SK-N-SH treated with all-trans-retinoic acid at 6 μM for 48 hours (cell line): ENCODE measurements at regions not wholly inside any gene's neighbourhood (a gene's known extent, or its start where the extent isn't known, plus 50 kb on each side); places are given as distances from the start of the nearest gene placed in this dataset.

Experiments used
- ATAC-seq: fragments of 200-7000 bp; cut with Tn5 transposase; 3 replicates; pipeline ENCODE4 v1.9.1; 2020; ENCODE audit warnings: mild to moderate bottlenecking, moderate library complexity
- BACH2 ChIP-seq: fragments of 250-450 bp; sonication (Bioruptor Pico); IDR thresholded peaks from 2 replicates; pipeline ENCODE4 v1.9.0; 2021; ENCODE audit warnings: mild to moderate bottlenecking, borderline replicate concordance
- CSDC2 ChIP-seq: fragments of 250-450 bp; sonication (Bioruptor Pico); IDR thresholded peaks from 2 replicates; pipeline ENCODE4 v1.5.0; 2020; ENCODE audit warnings: mild to moderate bottlenecking, moderate library complexity
- ESRRG ChIP-seq: fragments of 250-450 bp; sonication (Bioruptor Pico); IDR thresholded peaks from 2 replicates; pipeline ENCODE4 v1.6.1; 2021; ENCODE audit warnings: mild to moderate bottlenecking
- GLIS3 ChIP-seq: fragments of 250-450 bp; sonication (Bioruptor Pico); IDR thresholded peaks from 2 replicates; pipeline ENCODE4 v1.5.0; 2020; ENCODE audit warnings: mild to moderate bottlenecking, moderate library complexity
- ISL1 ChIP-seq: fragments of 250-450 bp; sonication (Bioruptor Pico); IDR thresholded peaks from 2 replicates; pipeline ENCODE4 v2.1.2; 2022; ENCODE audit warnings: mild to moderate bottlenecking, moderate library complexity
- OSR1 ChIP-seq: fragments of 250-450 bp; sonication (Bioruptor Pico); IDR thresholded peaks from 2 replicates; pipeline ENCODE4 v1.8.0; 2022; ENCODE audit warnings: moderate library complexity, mild to moderate bottlenecking, inconsistent platforms
- PPARA ChIP-seq: fragments of 250-450 bp; sonication (Bioruptor Pico); IDR thresholded peaks from 2 replicates; pipeline ENCODE4 v1.5.0; 2020; ENCODE audit warnings: mild to moderate bottlenecking, borderline replicate concordance
- RARB ChIP-seq: fragments of 250-450 bp; sonication (Bioruptor Pico); IDR thresholded peaks from 2 replicates; pipeline ENCODE4 v1.8.0; 2021; ENCODE audit warnings: mild to moderate bottlenecking, moderate library complexity
- SNAI2 ChIP-seq: fragments of 250-450 bp; sonication (Bioruptor Pico); IDR thresholded peaks from 2 replicates; pipeline ENCODE4 v1.5.0; 2020; ENCODE audit warnings: mild to moderate bottlenecking, moderate library complexity
- TCF4 ChIP-seq: fragments of 250-450 bp; sonication (Bioruptor Pico); IDR thresholded peaks from 2 replicates; pipeline ENCODE4 v1.8.0; 2021; ENCODE audit warnings: mild to moderate bottlenecking, moderate library complexity, borderline replicate concordance
- TOX ChIP-seq: fragments of 250-450 bp; sonication (Bioruptor Pico); IDR thresholded peaks from 2 replicates; pipeline ENCODE4 v1.8.0; 2021; ENCODE audit warnings: mild to moderate bottlenecking, moderate library complexity, borderline replicate concordance
- ZC3H10 ChIP-seq: fragments of 250-450 bp; sonication (Bioruptor Pico); IDR thresholded peaks from 2 replicates; pipeline ENCODE4 v1.5.1; 2021; ENCODE audit warnings: mild to moderate bottlenecking, moderate library complexity
- ZFP3 ChIP-seq: fragments of 250-450 bp; sonication (Bioruptor Pico); IDR thresholded peaks from 2 replicates; pipeline ENCODE4 v1.5.0; 2020; ENCODE audit warnings: mild to moderate bottlenecking, moderate library complexity
- ZFP30 ChIP-seq: fragments of 450-650 bp; formaldehyde crosslinking; IDR thresholded peaks from 2 replicates; pipeline ENCODE4 v1.5.0; 2022; ENCODE audit warnings: mild to moderate bottlenecking, moderate library complexity
- ZNF565 ChIP-seq: fragments of 450-650 bp; formaldehyde crosslinking; conservative IDR thresholded peaks from 2 replicates; pipeline ENCODE4 v1.5.0; 2020; ENCODE audit warnings: low read depth, mild to moderate bottlenecking, moderate library complexity
- ZNF70 ChIP-seq: fragments of 450-650 bp; formaldehyde crosslinking; IDR thresholded peaks from 2 replicates; pipeline ENCODE4 v1.5.0; 2020; ENCODE audit warnings: mild to moderate bottlenecking, moderate library complexity
- ZNF8 ChIP-seq: fragments of 450-650 bp; formaldehyde crosslinking; IDR thresholded peaks from 2 replicates; pipeline ENCODE4 v1.5.0; 2020; ENCODE audit warnings: mild to moderate bottlenecking, moderate library complexity
- TF ChIP-seq, protein P1 (sequence below): fragments of 250-450 bp; sonication (Bioruptor Pico); IDR thresholded peaks from 2 replicates; pipeline ENCODE4 v1.8.0; 2021; ENCODE audit warnings: low read depth, mild to moderate bottlenecking, moderate library complexity, borderline replicate concordance
- TF ChIP-seq, protein P2 (sequence below): fragments of 250-450 bp; sonication (Bioruptor Pico); IDR thresholded peaks from 2 replicates; pipeline ENCODE4 v1.5.1; 2021; ENCODE audit warnings: mild to moderate bottlenecking, moderate library complexity
- TF ChIP-seq, protein P3 (sequence below): fragments of 250-450 bp; sonication (Bioruptor Pico); IDR thresholded peaks from 2 replicates; pipeline ENCODE4 v1.5.1; 2020; ENCODE audit warnings: low read depth, mild to moderate bottlenecking, moderate library complexity
- TF ChIP-seq, protein P4 (sequence below): fragments of 250-450 bp; sonication (Bioruptor Pico); IDR thresholded peaks from 2 replicates; pipeline ENCODE4 v1.5.0; 2020; ENCODE audit warnings: mild to moderate bottlenecking, moderate library complexity
- TF ChIP-seq, protein P5 (sequence below): fragments of 250-450 bp; sonication (Bioruptor Pico); IDR thresholded peaks from 2 replicates; pipeline ENCODE4 v1.8.0; 2020; ENCODE audit warnings: mild to moderate bottlenecking, moderate library complexity, borderline replicate concordance

DNA sequence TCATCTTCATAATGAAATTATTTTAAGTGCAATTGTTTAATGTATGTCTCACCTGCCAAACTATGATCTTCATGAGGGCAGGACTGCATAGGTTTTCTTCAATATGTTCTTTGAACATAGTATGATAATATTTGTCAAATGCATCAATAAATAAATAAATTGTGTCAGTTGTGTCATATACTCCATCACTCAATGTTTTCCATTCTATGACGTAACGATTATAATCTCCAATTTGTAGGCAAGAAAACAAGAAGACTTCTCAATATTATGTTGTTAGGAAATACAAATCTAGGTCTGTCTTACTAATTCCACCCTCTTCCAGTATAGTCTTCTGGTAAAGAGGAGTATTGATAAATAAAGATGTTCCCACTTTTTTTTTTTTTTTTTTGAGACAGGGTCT lies 858.1 kb downstream of the MAFB start (continued):
- no peak for TF ChIP-seq ZFP3 (CRISPR knock-in tag)
- TF ChIP-seq, protein P1, sequence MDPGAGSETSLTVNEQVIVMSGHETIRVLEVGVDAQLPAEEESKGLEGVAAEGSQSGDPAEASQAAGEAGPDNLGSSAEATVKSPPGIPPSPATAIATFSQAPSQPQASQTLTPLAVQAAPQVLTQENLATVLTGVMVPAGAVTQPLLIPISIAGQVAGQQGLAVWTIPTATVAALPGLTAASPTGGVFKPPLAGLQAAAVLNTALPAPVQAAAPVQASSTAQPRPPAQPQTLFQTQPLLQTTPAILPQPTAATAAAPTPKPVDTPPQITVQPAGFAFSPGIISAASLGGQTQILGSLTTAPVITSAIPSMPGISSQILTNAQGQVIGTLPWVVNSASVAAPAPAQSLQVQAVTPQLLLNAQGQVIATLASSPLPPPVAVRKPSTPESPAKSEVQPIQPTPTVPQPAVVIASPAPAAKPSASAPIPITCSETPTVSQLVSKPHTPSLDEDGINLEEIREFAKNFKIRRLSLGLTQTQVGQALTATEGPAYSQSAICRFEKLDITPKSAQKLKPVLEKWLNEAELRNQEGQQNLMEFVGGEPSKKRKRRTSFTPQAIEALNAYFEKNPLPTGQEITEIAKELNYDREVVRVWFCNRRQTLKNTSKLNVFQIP (CRISPR knock-in tag), result no peak
- no peak for TF ChIP-seq ZNF565 (CRISPR knock-in tag)
- no peak for TF ChIP-seq CSDC2 (CRISPR knock-in tag)
- TF ChIP-seq ZNF70 (CRISPR knock-in tag), result no peak
- TF ChIP-seq, protein P2, sequence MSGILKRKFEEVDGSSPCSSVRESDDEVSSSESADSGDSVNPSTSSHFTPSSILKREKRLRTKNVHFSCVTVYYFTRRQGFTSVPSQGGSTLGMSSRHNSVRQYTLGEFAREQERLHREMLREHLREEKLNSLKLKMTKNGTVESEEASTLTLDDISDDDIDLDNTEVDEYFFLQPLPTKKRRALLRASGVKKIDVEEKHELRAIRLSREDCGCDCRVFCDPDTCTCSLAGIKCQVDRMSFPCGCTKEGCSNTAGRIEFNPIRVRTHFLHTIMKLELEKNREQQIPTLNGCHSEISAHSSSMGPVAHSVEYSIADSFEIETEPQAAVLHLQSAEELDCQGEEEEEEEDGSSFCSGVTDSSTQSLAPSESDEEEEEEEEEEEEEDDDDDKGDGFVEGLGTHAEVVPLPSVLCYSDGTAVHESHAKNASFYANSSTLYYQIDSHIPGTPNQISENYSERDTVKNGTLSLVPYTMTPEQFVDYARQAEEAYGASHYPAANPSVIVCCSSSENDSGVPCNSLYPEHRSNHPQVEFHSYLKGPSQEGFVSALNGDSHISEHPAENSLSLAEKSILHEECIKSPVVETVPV, result no peak
- no peak for TF ChIP-seq PPARA (CRISPR knock-in tag)
- no peak for TF ChIP-seq ESRRG (CRISPR knock-in tag)
- no peak for TF ChIP-seq ZC3H10 (CRISPR knock-in tag)
- no peak for TF ChIP-seq TCF4 (CRISPR knock-in tag)
- TF ChIP-seq, all 23 proteins: peak for 0

DNA sequence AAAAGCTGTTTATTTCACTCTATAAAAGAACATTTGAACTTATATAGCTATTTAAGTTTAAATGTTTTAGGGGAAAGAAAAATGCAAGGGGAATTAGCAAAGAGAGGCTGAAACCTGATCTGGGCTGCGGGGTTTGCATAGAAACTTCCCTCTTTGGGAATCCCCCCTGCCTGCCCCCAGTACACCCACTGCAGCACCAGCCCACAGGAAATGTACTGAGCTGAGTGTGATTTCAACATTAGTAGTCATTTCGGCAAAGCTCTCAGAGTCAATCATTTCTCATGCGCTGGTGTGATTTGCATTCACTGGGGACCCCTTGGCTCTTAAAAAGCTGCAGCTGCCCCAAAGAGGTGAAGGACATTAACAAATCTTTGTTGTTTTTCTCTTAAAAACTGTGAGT lies 859.4 kb downstream of the MAFB start:
- ATAC-seq, result no peak
- no peak for TF ChIP-seq ZC3H10 (CRISPR knock-in tag)

DNA sequence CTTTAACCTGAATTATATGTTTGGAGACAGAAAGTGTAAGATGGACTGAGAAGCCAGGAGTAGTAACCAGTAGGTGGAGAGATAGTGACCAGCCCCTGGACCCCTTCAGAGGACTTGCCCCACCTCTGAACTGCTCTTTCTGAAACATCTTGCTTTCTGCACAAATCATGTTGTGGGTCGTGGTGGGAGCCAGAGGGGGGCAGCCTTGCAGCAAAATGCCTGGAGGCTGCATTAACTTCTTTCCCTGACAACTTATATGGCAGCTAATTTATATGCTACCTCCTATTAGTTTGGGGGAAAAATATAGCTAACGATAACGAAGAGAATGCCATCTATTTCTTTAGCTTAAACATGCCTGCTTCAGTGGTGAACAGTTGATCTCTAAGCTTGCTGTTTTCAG lies 859.8 kb downstream of the MAFB start:
- TF ChIP-seq GLIS3 (CRISPR knock-in tag), result no peak
- TF ChIP-seq ESRRG (CRISPR knock-in tag), result no peak
- no peak for TF ChIP-seq ZFP3 (CRISPR knock-in tag)
- TF ChIP-seq TOX, result no peak
- TF ChIP-seq, all 23 proteins: peak for 0
- ATAC-seq, result no peak

DNA sequence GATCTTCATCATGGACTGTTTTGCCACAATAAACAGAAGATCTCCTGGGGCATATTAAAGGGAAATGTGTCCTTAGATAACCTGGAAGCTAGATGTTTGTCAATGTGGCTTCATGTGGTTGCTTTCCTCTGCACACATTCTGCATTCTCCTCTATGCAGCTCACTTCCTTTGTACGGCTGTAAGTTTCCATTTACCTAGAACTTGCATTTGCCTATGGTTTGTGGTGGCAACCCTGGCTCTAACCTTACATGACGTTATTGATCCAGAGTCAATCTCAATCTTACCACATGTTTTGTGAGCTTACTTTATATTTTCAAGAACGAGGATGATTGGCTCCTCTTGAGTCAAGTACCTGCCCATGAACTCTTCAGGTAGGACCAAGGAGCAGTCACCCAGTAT lies 863.1 kb downstream of the MAFB start:
- ATAC-seq, result no peak
- TF ChIP-seq, protein P3, sequence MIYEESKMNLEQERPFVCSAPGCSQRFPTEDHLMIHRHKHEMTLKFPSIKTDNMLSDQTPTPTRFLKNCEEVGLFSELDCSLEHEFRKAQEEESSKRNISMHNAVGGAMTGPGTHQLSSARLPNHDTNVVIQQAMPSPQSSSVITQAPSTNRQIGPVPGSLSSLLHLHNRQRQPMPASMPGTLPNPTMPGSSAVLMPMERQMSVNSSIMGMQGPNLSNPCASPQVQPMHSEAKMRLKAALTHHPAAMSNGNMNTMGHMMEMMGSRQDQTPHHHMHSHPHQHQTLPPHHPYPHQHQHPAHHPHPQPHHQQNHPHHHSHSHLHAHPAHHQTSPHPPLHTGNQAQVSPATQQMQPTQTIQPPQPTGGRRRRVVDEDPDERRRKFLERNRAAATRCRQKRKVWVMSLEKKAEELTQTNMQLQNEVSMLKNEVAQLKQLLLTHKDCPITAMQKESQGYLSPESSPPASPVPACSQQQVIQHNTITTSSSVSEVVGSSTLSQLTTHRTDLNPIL, result no peak
- TF ChIP-seq, protein P4, sequence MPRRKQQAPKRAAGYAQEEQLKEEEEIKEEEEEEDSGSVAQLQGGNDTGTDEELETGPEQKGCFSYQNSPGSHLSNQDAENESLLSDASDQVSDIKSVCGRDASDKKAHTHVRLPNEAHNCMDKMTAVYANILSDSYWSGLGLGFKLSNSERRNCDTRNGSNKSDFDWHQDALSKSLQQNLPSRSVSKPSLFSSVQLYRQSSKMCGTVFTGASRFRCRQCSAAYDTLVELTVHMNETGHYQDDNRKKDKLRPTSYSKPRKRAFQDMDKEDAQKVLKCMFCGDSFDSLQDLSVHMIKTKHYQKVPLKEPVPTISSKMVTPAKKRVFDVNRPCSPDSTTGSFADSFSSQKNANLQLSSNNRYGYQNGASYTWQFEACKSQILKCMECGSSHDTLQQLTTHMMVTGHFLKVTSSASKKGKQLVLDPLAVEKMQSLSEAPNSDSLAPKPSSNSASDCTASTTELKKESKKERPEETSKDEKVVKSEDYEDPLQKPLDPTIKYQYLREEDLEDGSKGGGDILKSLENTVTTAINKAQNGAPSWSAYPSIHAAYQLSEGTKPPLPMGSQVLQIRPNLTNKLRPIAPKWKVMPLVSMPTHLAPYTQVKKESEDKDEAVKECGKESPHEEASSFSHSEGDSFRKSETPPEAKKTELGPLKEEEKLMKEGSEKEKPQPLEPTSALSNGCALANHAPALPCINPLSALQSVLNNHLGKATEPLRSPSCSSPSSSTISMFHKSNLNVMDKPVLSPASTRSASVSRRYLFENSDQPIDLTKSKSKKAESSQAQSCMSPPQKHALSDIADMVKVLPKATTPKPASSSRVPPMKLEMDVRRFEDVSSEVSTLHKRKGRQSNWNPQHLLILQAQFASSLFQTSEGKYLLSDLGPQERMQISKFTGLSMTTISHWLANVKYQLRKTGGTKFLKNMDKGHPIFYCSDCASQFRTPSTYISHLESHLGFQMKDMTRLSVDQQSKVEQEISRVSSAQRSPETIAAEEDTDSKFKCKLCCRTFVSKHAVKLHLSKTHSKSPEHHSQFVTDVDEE (CRISPR knock-in tag), result no peak
- no peak for TF ChIP-seq ISL1
- TF ChIP-seq, protein P1 (CRISPR knock-in tag), result no peak
- no peak for TF ChIP-seq ZNF70 (CRISPR knock-in tag)
- no peak for TF ChIP-seq GLIS3 (CRISPR knock-in tag)
- TF ChIP-seq CSDC2 (CRISPR knock-in tag), result no peak
- TF ChIP-seq, protein P2, result no peak

DNA sequence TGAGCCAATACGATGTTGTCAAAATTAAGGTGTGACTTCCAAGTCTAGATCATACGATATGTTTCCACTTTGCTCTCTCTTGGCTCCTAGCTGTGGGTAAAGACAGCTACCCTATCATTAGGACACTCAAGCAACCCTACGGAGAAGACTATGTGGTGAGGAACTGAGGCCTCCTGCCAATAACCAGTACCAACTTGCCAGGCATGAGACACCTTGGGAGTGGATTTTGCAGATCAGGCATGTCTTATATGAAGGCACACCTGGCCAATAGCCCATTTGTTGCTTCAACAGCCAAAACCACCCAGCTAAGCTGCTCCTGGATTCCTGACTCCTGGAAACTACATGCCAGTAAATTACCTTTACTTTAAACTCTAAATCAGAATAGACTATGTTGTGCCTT lies 863.4 kb downstream of the DHX35 start:
- ATAC-seq, result no peak
- no peak for TF ChIP-seq OSR1 (CRISPR knock-in tag)
- TF ChIP-seq CSDC2 (CRISPR knock-in tag), result no peak
- no peak for TF ChIP-seq ZFP3 (CRISPR knock-in tag)
- no peak for TF ChIP-seq BACH2
- no peak for TF ChIP-seq ESRRG (CRISPR knock-in tag)
- TF ChIP-seq GLIS3 (CRISPR knock-in tag), result no peak
- TF ChIP-seq SNAI2 (CRISPR knock-in tag), result no peak
- no peak for TF ChIP-seq ZNF8 (CRISPR knock-in tag)
- TF ChIP-seq RARB (CRISPR knock-in tag), result no peak
- TF ChIP-seq ZFP30, result no peak
- no peak for TF ChIP-seq ZNF565 (CRISPR knock-in tag)
- no peak for TF ChIP-seq TCF4 (CRISPR knock-in tag)
- TF ChIP-seq, protein P5, sequence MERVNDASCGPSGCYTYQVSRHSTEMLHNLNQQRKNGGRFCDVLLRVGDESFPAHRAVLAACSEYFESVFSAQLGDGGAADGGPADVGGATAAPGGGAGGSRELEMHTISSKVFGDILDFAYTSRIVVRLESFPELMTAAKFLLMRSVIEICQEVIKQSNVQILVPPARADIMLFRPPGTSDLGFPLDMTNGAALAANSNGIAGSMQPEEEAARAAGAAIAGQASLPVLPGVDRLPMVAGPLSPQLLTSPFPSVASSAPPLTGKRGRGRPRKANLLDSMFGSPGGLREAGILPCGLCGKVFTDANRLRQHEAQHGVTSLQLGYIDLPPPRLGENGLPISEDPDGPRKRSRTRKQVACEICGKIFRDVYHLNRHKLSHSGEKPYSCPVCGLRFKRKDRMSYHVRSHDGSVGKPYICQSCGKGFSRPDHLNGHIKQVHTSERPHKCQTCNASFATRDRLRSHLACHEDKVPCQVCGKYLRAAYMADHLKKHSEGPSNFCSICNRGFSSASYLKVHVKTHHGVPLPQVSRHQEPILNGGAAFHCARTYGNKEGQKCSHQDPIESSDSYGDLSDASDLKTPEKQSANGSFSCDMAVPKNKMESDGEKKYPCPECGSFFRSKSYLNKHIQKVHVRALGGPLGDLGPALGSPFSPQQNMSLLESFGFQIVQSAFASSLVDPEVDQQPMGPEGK, result no peak
- TF ChIP-seq ISL1, result no peak
